ENCODE measurements at regions not wholly inside any gene's neighbourhood (a gene's known extent, or its start where the extent isn't known, plus 50 kb on each side); places are given as distances from the start of the nearest gene placed in this dataset.

DNA sequence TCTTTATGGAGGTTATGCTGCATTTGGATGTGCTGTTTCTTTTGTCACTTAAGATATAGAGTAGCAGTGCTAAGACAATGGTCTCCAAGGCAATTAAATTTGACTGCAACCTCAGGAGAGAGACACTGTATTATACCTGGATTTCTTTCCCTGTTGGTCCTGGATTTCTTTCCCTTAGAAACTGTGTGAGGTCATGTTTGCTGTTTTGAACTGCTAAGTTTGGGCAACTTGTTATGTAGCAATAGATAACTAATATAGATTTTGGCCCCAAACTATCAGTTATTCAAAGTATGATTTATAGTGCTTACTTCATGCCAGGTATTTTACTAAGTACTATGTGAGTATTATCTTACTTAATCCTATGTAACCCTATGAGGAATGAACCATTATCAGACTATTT, 458.4 kb downstream of the HS3ST3B1 start:
- no peak for TF ChIP-seq EP300 (IDR thresholded peaks at IDR 0.05; ENCODE audit: borderline replicate concordance in 1 of 2, low read depth in 2 of 2, low read length in 2 of 2)
- TF ChIP-seq, protein P1, sequence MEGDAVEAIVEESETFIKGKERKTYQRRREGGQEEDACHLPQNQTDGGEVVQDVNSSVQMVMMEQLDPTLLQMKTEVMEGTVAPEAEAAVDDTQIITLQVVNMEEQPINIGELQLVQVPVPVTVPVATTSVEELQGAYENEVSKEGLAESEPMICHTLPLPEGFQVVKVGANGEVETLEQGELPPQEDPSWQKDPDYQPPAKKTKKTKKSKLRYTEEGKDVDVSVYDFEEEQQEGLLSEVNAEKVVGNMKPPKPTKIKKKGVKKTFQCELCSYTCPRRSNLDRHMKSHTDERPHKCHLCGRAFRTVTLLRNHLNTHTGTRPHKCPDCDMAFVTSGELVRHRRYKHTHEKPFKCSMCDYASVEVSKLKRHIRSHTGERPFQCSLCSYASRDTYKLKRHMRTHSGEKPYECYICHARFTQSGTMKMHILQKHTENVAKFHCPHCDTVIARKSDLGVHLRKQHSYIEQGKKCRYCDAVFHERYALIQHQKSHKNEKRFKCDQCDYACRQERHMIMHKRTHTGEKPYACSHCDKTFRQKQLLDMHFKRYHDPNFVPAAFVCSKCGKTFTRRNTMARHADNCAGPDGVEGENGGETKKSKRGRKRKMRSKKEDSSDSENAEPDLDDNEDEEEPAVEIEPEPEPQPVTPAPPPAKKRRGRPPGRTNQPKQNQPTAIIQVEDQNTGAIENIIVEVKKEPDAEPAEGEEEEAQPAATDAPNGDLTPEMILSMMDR (IDR thresholded peaks at IDR 0.05; ENCODE audit: control extremely low read depth in 1 of 3, insufficient read depth in 1 of 3, low read depth in 1 of 3, low read length in 3 of 3), result no peak
- TF ChIP-seq EZH2 (IDR thresholded peaks at IDR 0.05; ENCODE audit: low read depth, low read length, severe bottlenecking), result no peak
- no peak for TF ChIP-seq SRF (IDR thresholded peaks at IDR 0.05; ENCODE audit: low read depth, low read length)
- TF ChIP-seq, protein P2, sequence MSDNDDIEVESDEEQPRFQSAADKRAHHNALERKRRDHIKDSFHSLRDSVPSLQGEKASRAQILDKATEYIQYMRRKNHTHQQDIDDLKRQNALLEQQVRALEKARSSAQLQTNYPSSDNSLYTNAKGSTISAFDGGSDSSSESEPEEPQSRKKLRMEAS (IDR thresholded peaks at IDR 0.05), result no peak

Measured in H1 (cell line).